ENCODE measurements at regions not wholly inside any gene's neighbourhood (a gene's known extent, or its start where the extent isn't known, plus 50 kb on each side); places are given as distances from the start of the nearest gene placed in this dataset.

- no peak for DNase-seq (ENCODE audit: low read depth)
Measured at GRCh38 chr22:48864748-48865147, 962.9 kb downstream of the BRD1 start.

DNA sequence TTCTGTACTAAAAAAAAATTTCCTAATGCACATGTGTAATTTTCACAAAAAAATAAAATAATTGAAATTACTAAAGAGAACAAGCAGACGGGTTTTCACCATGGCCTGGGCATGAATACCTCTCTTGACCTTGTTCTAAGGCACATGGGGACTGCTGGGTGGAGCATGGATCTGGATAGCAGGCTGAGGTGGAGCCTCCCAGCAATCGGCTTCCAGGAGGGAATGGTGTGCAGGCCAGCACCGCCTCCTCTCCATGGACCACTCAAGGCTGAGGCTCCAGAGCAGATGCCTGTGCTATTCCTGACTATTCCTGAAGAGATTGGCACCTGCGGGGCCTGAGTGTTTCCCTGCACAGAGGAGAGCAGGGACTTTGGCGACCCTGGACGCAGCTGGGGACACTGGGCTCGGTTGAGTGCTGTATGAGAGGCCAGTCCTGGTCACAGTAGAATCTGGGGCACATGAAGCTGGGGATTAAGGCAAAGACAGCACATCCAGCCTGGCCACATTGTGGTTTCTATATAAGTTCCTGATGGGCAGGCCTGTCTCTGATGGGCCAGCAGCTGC is 963.6 kb downstream of the BRD1 start:
- DNase-seq (ENCODE audit: low read depth): no peak

- DNase-seq (ENCODE audit: low read depth): no peak
Measured at GRCh38 chr22:48860557-48860956, 967.1 kb downstream of the BRD1 start.

DNA sequence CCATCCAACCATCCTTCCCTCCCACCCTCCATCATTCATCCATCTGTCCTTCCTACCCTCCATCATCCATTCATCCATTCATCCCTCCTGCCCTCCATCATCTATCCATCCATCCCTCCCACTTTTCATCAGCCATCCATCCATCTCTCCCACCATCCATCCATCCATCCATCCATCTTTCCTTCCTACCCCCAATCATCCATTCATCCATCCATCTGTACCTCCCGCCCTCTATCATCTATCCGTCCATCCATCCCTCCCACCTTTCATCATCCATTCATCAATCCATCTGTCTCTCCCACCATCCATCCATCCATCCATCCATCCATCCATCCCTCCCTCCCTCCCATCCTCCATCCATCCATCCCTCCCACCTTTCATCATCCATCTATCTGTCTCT is 968.8 kb downstream of the BRD1 start:
- DNase-seq (ENCODE audit: low read depth): no peak

- no peak for DNase-seq (ENCODE audit: low read depth)
Measured at GRCh38 chr22:48858121-48858520, 969.6 kb downstream of the BRD1 start.

DNA sequence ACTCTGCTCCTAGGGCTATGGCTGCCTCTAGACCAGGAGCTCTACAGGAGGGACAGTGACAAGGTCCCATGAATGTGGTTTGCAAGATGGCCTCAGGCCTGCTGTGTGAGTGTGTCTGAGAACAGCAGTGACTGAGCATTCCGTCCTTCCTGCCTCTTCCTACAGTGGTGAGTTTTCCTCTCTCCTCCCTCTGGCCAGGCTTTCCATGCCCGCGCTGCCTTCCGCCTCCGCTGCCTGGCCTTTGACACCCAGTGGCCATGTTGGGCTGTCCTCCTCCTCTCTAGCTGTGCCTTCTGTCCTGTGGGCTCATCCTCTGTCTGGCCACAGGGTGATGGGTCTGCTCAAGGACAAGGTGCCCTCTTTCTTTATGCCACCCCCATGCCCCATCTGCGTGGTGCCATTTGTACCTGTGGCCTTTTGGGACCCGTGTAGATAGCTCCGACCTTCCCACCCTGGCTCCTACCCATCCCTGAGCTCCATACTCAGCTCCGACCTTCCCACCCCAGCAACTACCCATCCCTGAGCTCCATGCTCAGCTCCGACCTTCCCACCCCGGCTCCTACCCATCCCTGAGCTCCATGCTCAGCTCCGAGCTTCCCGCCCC is 970.4 kb downstream of the BRD1 start:
- DNase-seq (ENCODE audit: low read depth): no peak

DNA sequence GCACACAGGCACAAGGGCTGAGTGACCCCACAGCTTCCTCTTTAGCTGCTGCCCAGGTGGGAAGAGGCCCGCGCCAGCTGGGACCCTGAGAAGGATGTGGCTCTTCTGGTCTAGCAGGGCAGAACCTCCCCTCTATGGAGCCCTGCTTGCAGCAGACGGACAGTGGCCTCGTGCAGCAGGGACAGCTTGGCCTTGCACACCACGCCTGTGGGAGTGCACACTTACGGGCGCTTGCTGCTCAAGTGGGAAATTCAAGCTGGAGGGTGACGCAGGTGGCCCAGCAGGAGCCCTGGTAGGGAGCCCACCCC is 971.4 kb downstream of the BRD1 start:
- DNase-seq (ENCODE audit: low read depth): no peak

GRCh38 chr22:48855593-48856307 is 971.9 kb downstream of the BRD1 start:
- DNase-seq (ENCODE audit: low read depth): no peak

DNA sequence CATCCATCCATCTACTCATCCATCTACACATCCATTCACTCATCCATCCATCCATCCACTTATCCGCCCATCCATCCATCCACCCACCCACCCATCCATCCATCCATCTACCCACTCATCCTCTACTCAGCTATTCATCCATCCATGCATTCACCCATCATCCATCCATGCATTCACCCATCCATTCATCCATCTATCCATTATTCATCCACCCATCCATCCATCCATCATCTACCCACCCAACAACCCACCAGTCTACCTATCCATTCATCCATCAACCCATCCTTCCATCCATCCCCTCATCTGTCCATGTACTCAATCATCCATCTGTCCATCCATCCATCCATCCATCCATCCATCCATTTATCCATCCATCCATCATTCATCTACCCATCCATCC is 972.7 kb downstream of the BRD1 start:
- no peak for DNase-seq (ENCODE audit: low read depth)

GRCh38 chr22:48853627-48854240 is 973.9 kb downstream of the BRD1 start:
- DNase-seq (ENCODE audit: low read depth): no peak

- DNase-seq (ENCODE audit: low read depth): no peak
Measured at GRCh38 chr22:48851933-48852549, 975.6 kb downstream of the BRD1 start.

GRCh38 chr22:48850658-48851287 is 976.9 kb downstream of the BRD1 start:
- no peak for DNase-seq (ENCODE audit: low read depth)

DNA sequence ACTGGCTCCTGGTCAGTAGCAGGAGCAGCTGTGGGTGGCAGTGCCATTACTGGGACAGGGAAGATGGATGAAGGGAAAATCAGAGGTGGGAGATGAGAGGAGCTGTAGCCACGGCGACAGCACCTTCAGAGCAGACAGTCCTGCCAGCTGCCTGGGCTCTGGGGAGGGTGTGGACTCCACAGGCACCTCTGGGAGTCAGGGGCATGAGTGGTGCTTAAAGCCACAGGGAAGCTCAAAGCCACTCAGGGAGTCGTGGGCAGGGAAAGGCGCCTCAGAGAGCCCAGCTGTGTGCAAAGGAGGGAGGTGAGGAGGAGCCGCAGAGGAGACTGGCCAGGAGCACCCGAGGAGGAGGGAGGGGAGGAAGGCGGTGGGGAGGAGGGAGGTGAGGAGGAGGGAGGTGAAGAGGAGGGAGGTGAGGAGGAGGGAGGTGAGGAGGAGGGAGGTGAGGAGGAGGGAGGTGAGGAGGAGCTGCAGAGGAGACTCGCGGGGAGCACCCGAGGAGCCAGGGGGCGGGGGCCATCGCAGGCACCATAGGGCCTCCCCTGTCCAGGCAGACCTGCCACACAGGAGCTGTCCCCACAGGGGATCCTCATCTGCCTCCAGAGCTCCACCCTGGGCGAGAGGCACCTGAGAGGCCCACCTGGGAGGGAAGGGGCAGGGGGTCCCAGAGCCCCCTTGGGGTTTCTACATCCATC is 977.6 kb downstream of the BRD1 start:
- DNase-seq (ENCODE audit: low read depth): no peak

DNA sequence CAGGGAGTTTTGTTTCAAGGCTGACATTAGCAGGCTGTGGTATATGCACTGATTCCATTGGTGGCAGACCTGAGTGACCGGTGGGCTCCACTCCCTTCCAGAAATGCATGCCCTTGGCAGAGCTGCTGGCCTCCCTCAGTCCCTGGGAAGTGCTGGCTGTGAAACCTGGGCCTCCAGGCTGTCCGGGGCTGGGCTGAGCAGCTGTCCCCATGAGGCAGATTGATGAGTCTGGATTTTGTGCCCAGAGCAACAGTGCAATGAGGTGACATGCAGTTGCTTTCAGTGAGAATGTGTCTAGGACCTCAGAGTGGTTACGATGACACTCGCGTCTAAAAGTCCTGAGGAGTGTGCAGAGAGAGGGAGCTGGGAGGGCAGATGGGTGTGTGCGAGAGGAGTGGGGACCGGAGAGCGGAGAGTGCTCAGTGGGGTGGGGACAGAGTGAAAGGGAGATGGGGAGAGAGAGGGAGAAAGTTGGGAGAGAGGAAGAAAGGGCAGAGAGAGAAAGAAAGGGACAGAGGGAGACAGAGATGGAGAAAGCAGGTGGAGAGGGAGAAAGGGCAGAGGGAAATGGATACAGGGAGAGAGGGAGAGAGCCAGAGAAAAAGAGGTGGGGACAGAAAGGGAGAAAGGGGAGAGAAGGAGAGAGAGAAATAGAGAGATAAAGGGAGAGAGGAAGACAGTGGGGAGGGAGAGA is 978.3 kb downstream of the BRD1 start:
- DNase-seq (ENCODE audit: low read depth): no peak

DNA sequence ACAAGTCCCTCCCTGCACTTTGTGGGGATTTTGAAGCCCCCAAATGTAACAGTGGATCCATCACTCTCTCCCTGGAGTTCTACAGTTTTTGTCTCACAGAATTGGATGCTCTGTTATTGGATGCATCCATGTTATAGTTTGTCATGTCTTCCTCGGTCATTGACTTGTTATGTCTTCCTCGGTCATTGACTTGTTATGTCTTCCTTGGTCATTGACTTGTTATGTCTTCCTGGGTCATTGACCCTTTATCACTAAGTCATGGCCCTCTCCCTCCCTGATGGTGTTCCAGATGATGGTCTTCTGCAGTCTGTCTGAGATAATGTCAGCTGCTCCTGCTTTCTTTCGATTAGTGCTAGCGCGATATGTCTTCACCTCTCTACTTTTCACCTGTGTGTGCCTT is 981.5 kb downstream of the BRD1 start:
- no peak for DNase-seq (ENCODE audit: low read depth)

GRCh38 chr22:48845356-48845936 is 982.2 kb downstream of the BRD1 start:
- no peak for DNase-seq (ENCODE audit: low read depth)

DNA sequence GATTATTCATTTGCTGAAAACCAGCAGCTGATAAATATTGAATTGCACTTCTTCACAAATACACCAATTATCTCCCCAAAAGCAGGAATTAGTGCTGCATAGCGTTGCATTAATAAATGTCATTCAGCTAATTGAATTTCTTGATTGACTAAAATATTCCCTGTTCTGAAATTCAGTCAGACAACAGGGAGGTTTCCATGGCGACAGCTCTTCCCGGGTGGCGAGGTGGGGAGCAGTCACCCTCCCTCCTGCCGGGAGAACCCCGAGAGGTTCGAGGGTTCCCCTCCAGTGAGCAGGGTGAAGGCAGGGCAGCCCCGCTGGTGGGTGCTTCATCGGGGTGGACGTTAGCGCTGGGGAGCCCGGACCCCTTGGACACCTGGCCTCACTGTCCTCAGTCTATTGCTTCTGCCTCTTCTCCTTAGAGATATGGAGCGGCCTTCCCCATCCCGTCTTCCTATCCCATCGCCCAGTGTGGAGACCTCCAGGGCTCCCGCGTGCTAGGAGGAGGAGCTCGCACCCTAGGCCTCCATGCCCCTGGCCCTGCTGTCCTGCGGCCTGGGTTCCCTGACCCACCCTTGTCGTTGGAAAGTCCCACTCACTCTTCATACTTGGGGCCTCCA is 983.5 kb downstream of the BRD1 start:
- no peak for DNase-seq (ENCODE audit: low read depth)

- no peak for DNase-seq (ENCODE audit: low read depth)
Measured at GRCh38 chr22:48843640-48844039, 984.0 kb downstream of the BRD1 start.

GRCh38 chr22:48842976-48843375 is 984.7 kb downstream of the BRD1 start:
- DNase-seq (ENCODE audit: low read depth): peak; percentile 37

DNA sequence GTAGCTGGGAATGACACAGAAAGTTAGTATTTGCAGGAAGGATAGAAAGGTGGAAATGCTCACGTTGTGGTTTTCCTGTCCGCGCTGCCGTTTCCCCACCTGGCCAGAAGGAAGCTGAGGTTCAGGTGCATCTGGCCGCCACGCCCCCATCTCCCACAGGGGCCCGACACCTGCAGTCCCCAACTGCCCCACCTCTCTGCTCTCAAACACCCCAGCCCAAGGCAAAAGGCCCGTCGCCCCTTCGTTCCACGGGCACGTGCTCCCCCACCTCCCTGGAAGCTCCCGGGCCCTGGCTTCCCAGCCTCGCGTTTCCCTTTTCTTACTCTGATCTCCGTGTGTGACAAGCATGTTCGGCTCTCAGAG is 985.1 kb downstream of the BRD1 start:
- DNase-seq (ENCODE audit: low read depth): no peak
